ENCODE measurements at regions not wholly inside any gene's neighbourhood (a gene's known extent, or its start where the extent isn't known, plus 50 kb on each side); places are given as distances from the start of the nearest gene placed in this dataset.
"Not testable (repeated sequence)": the region's sequence is repeated elsewhere in the genome, so short reads cannot be mapped to it uniquely, and the experiment has no call there.

GRCh38 chr9:87420884-87421283, 76.8 kb upstream of the DAPK1 start:
- Histone ChIP-seq H2AFZ (ENCODE audit: low read depth, low read length) (no peak overlapping the region), H3K79me2 (ENCODE audit: low read length) (no peaks in the 10 kb centered on the region), H3K36me3 (replicated peaks; ENCODE audit: low read depth, low read length) (no peaks in the 10 kb centered on the region), H3K4me3 (ENCODE audit: low read length) (no peak overlapping the region), H3K4me1 (ENCODE audit: low read length) (no peaks in the 10 kb centered on the region), H3K27ac (ENCODE audit: low read length) (no peak overlapping the region), H3K27me3 (ENCODE audit: low read depth, low read length) (no peaks in the 10 kb centered on the region), H3K9ac (ENCODE audit: low read length) (no peak overlapping the region), H3K4me2 (ENCODE audit: low read length) (no peak overlapping the region), H3K9me3 (ENCODE audit: insufficient read depth, low read length) (no peaks in the 10 kb centered on the region), H4K20me1 (ENCODE audit: insufficient read depth, low read length) (no peaks in the 10 kb centered on the region)
- TF ChIP-seq CTCF (IDR thresholded peaks at IDR 0.05; ENCODE audit: low read depth, low read length) (no peak), EZH2phosphoT487 (IDR thresholded peaks at IDR 0.05; ENCODE audit: low read depth) (no peak)

GRCh38 chr9:87421734-87422133, 75.9 kb upstream of the DAPK1 start:
- TF ChIP-seq EZH2phosphoT487 (IDR thresholded peaks at IDR 0.05; ENCODE audit: low read depth) (no peak), CTCF (IDR thresholded peaks at IDR 0.05; ENCODE audit: low read depth, low read length) (no peak)
- H3K27ac ChIP-seq (ENCODE audit: low read length) = no peak overlapping the region
- H3K9ac ChIP-seq (ENCODE audit: low read length) = no peak overlapping the region
- H3K36me3 ChIP-seq (replicated peaks; ENCODE audit: low read depth, low read length) = no peaks in the 10 kb centered on the region
- H3K4me3 ChIP-seq (ENCODE audit: low read length) = no peak overlapping the region
- no peaks in the 10 kb centered on the region for H4K20me1 ChIP-seq (ENCODE audit: insufficient read depth, low read length)
- no peak overlapping the region for H3K4me2 ChIP-seq (ENCODE audit: low read length)
- no peaks in the 10 kb centered on the region for H3K79me2 ChIP-seq (ENCODE audit: low read length)
- H2AFZ ChIP-seq (ENCODE audit: low read depth, low read length) = no peak overlapping the region
- no peaks in the 10 kb centered on the region for H3K9me3 ChIP-seq (ENCODE audit: insufficient read depth, low read length)
- H3K4me1 ChIP-seq (ENCODE audit: low read length) = no peaks in the 10 kb centered on the region
- no peaks in the 10 kb centered on the region for H3K27me3 ChIP-seq (ENCODE audit: low read depth, low read length)

- Histone ChIP-seq H2AFZ (ENCODE audit: low read depth, low read length) (no peak overlapping the region), H4K20me1 (ENCODE audit: insufficient read depth, low read length) (no peaks in the 10 kb centered on the region), H3K4me3 (ENCODE audit: low read length) (no peak overlapping the region), H3K9ac (ENCODE audit: low read length) (no peak overlapping the region), H3K27me3 (ENCODE audit: low read depth, low read length) (no peaks in the 10 kb centered on the region), H3K27ac (ENCODE audit: low read length) (no peak overlapping the region), H3K4me1 (ENCODE audit: low read length) (no peaks in the 10 kb centered on the region), H3K4me2 (ENCODE audit: low read length) (no peak overlapping the region), H3K36me3 (replicated peaks; ENCODE audit: low read depth, low read length) (no peaks in the 10 kb centered on the region), H3K79me2 (ENCODE audit: low read length) (no peaks in the 10 kb centered on the region), H3K9me3 (ENCODE audit: insufficient read depth, low read length) (no peaks in the 10 kb centered on the region)
- TF ChIP-seq CTCF (IDR thresholded peaks at IDR 0.05; ENCODE audit: low read depth, low read length) (no peak), EZH2phosphoT487 (IDR thresholded peaks at IDR 0.05; ENCODE audit: low read depth) (no peak)
Observed at GRCh38 chr9:87422999-87423398, 74.7 kb upstream of the DAPK1 start.

- not testable (repeated sequence) for H3K4me3 ChIP-seq (ENCODE audit: low read length); H3K79me2 ChIP-seq (ENCODE audit: low read length); H3K27ac ChIP-seq (ENCODE audit: low read length); H3K4me2 ChIP-seq (ENCODE audit: low read length); H2AFZ ChIP-seq (ENCODE audit: low read depth, low read length); H4K20me1 ChIP-seq (ENCODE audit: insufficient read depth, low read length); H3K9ac ChIP-seq (ENCODE audit: low read length); H3K4me1 ChIP-seq (ENCODE audit: low read length); H3K9me3 ChIP-seq (ENCODE audit: insufficient read depth, low read length); H3K36me3 ChIP-seq (replicated peaks; ENCODE audit: low read depth, low read length); H3K27me3 ChIP-seq (ENCODE audit: low read depth, low read length)
Observed at GRCh38 chr9:87423885-87424284, 73.8 kb upstream of the DAPK1 start.

- H2AFZ ChIP-seq (ENCODE audit: low read depth, low read length) = no peak overlapping the region
- H3K4me2 ChIP-seq (ENCODE audit: low read length) = no peak overlapping the region
- H3K36me3 ChIP-seq (replicated peaks; ENCODE audit: low read depth, low read length) = no peaks in the 10 kb centered on the region
- no peaks in the 10 kb centered on the region for H3K9me3 ChIP-seq (ENCODE audit: insufficient read depth, low read length)
- TF ChIP-seq EZH2phosphoT487 (IDR thresholded peaks at IDR 0.05; ENCODE audit: low read depth) (no peak), CTCF (IDR thresholded peaks at IDR 0.05; ENCODE audit: low read depth, low read length) (no peak)
- H4K20me1 ChIP-seq (ENCODE audit: insufficient read depth, low read length) = no peaks in the 10 kb centered on the region
- H3K27ac ChIP-seq (ENCODE audit: low read length) = no peak overlapping the region
- H3K79me2 ChIP-seq (ENCODE audit: low read length) = no peaks in the 10 kb centered on the region
- H3K4me3 ChIP-seq (ENCODE audit: low read length) = no peak overlapping the region
- no peaks in the 10 kb centered on the region for H3K27me3 ChIP-seq (ENCODE audit: low read depth, low read length)
- H3K4me1 ChIP-seq (ENCODE audit: low read length) = no peaks in the 10 kb centered on the region
- no peak overlapping the region for H3K9ac ChIP-seq (ENCODE audit: low read length)
Observed at GRCh38 chr9:87425202-87425601, 72.5 kb upstream of the DAPK1 start.
